NCI-H526 treated with DMSO at 0.1 percent for 48 hours (cell line): ENCODE measurements at regions not wholly inside any gene's neighbourhood (a gene's known extent, or its start where the extent isn't known, plus 50 kb on each side); places are given as distances from the start of the nearest gene placed in this dataset.
"Not testable (repeated sequence)": the region's sequence is repeated elsewhere in the genome, so short reads cannot be mapped to it uniquely, and the experiment has no call there.

Experiments used
- DNase-seq: peaks from one replicate; lab custom pipeline; 2025; lab: John Stamatoyannopoulos, UW

DNA sequence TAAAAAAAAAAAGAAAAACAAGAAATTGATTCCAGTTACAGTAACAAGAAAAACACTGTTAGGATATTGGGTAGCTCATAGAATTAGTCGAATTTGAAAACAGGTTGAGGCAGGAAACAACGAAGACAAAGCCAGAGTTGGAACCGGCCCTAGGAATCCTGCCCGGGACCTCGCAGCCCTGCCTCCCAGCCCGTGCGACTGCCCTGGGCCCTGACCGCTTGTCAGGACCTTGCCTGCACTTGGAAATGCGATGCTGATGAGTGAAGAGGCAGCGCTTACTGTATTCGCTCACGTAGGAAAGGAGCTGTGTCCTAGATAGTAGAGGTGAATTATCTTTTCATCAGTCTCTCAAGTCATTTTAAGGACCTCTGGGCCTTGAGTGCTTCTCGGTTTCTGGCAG lies 611.7 kb upstream of the FAT1 start:
- DNase-seq, result no peak

DNA sequence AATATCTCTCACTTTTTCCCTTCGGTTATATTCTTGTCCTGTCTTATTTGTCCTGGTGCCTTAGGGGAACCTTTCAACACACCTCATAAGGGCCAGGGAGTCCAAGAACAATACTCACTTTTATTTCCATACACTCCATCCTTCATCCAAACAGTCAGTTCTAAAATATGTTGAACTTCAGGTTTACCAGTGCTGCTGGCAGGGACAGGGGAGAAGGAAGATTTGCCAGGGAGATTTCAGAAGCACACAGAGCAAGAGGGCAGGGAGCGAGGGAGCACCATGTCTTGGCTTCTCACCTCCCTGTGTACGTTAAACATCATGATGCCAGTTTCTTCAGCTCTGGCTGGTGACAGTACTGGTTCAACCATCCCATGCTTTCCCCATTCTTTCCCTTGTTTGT lies 631.1 kb upstream of the FAT1 start:
- DNase-seq, result no peak

GRCh38 chr4:187357045-187357643 lies 633.5 kb upstream of the FAT1 start:
- DNase-seq, result no peak

DNA sequence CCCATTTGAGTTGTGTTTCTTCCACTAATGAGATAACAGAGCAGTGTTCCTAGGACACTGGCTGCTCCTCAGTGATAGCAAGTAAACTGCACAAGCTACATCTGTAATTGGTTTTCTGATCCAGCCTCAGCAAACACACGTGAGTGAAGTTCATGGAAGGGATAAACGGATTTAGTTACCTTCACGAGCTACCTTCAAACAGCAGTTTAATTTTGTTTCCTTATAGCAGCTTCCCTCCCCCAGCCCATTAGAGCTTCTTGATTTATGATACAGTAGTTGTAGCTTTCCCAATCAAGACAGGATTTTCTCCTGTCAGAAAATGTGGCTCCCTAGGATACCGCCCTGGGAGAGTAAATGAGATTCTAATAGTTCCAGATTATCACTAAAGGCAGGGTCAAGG lies 634.2 kb upstream of the FAT1 start:
- no peak for DNase-seq

DNA sequence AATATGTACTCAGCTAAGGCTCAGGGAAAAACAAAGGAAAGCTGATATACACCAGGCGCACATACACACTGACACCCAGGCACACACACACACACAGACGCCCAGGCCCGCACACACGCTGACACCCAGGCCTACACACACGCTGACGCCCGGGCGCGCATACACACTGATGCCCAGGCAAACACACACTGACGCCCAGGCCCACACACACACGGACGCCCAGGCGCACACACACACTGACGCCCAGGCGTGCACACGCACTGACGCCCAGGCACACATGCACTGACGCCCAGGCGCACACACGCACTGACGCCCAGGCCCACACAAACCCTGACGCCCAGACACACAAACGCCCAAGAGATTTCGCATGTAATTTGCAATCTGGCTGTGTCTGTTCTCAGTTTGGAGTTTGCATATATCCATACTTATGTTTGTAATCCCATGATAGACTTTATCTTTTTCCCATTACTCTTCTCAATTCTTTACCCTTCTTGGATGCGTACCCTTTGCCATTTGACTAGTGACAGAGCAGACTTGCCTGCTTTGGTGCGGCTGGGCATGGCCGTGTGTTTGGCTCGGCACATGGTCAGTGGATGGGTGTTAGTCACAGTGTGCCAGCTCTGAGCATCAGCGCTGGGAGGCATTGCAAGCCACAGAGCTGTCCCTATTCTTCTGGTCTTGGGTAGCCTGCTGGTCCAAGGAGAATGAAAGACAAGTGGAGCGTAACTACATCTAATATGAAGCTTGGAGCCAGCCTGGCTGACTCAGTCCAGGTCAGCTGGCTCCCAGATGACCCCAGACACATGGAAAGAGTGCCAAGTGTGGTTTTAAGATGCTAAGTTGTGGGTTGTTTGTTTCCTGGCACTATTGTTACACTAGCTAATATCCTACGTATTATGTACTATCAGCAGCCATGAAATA lies 632.4 kb upstream of the ZFP42 start:
- DNase-seq, result no peak

GRCh38 chr4:187364401-187364800 lies 631.2 kb upstream of the ZFP42 start:
- DNase-seq, result no peak

GRCh38 chr4:187364851-187365250 lies 630.7 kb upstream of the ZFP42 start:
- no peak for DNase-seq

- DNase-seq, result no peak
These were observed 629.0 kb upstream of the ZFP42 start for GRCh38 chr4:187366530-187366929.

GRCh38 chr4:187370918-187371317 lies 624.7 kb upstream of the ZFP42 start:
- no peak for DNase-seq

DNA sequence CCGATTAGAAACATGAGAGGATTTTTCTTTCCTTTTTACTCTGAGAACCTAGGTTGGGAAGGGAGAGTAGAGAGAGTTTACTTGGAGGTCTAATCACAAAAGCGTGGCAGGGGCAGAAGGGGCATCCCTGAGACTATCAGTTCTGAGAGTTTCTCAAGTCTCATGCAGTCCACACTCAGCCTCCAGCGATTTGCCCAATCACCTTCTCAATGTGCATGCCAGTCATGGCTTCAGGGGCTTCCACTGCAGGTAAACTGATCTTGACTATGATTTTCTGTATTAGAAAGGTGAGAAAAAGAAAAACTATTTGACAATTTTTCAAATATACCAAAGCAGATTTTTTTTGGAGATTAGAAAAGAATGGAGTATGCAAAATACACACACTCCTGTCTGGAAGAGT lies 617.1 kb upstream of the ZFP42 start:
- no peak for DNase-seq

- no peak for DNase-seq
These were observed 615.4 kb upstream of the ZFP42 start for GRCh38 chr4:187380181-187380581.

DNA sequence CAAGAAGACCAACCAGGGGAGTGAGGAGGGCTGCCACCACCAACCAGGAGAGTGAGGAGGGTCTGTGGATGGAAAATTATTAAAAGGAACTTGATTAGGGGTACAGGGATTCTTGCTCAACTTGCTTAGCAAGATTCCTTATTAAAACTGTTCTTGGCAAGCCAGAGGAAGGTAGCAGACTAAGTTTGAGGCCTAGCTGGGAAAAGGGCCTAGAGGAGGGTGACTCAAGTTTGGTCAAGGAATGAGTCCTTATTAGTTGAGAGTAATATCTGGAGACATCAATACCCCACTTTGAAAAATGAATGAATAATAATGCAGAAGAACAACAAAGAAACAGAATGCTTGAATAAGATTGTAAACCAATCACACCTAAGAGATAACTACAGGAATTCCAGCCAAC lies 612.4 kb upstream of the ZFP42 start:
- no peak for DNase-seq

- no peak for DNase-seq
These were observed 607.8 kb upstream of the ZFP42 start for GRCh38 chr4:187387739-187388138.

- no peak for DNase-seq
These were observed 606.2 kb upstream of the ZFP42 start for GRCh38 chr4:187389420-187389819.

GRCh38 chr4:187390646-187391045 lies 604.9 kb upstream of the ZFP42 start:
- DNase-seq, result no peak

- DNase-seq, result no peak
These were observed 601.8 kb upstream of the ZFP42 start for GRCh38 chr4:187393531-187394344.

DNA sequence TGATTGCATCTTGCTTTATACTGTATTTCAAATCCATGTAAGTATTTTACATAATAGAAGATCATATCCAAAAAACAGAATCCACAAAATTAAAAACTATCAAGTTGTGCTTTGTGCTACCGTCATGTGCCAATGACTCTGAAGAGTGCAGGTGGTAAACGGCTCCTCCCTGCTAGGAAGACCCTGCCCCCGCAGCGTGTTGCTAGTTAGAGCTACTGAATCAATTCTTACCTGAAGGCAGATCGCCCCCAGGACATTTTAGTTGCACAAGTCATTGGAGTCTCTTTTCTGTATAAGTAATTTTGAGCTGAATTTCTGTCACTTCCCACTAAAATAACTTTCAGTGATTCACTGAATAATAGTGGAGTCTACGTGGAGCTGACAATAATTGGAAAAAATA lies 599.5 kb upstream of the ZFP42 start:
- no peak for DNase-seq

DNA sequence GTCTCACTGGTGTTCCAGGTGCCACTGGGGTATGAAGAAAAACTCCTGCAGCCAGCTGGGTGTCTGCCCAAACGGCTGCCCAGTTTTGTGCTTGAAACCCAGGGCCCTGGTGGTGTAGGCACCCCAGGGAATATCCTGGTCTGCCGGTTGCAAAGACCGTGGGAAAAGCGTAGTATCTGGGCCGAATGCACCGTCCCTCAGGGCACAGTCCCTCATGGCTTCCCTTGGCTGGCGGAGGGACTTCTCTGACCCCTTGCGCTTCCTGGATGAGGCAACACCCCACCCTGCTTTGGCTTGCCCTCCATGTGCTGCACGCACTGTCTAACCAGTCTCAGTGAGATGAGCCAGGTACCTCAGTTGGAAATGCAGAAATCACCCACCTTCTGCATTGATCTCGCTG lies 587.1 kb upstream of the ZFP42 start:
- not testable (repeated sequence) for DNase-seq

DNA sequence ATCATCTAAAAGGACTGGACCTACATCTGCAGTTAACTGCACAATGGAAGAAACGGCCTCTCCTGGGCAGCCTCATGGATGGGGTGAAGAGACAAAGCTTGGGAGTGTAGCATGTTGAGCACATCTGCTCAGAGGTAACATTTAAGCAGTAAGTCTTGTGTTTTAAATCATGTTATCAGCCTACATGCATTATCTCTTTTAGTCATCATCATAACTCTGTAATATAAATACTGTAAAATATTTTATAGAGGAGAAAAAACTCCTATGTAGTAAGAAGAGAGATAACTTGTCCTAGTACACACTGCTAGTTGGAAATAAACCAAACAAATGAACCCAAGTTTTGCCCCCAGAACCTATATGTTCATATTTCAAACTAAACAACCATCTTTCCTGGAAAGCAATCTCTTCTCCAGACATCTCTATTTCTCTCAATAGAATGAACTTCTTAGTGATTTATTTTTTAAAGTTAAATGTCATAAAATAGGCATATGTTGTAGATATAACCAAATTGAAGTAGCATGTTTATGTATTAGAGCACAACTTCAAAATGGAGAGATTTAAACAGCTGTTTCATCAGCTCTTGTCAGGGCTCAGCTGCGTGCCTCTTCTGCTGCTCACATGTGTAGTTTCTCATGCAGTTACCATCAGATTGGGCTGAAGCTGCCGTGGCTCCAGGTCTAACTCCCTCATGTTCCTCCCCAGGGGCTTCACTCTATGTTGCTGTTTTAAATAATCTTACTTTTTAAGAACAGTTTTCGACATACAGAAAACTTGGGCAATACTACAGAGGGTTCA lies 581.8 kb upstream of the ZFP42 start:
- no peak for DNase-seq

GRCh38 chr4:187414716-187415115 lies 580.9 kb upstream of the ZFP42 start:
- DNase-seq, result no peak

DNA sequence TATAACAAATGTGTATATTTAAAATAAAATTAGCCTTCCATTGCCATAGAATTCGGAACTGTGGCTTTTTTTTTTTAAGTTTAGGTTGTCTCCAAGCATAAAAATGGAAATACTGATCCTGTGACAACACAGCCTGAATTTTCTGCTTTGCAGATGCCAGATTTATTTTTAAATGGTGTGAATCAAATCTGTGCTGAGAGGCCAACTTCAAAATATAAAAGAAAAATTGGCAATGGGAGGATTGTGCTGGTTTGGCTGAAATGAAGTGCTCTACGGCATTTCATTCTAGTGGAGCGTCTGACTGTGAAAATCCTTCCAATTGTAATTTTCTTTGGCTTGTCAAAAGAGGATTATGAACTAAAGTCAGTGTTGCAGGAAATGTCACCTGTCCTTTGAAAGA lies 580.3 kb upstream of the ZFP42 start:
- no peak for DNase-seq

- no peak for DNase-seq
These were observed 579.4 kb upstream of the ZFP42 start for GRCh38 chr4:187416216-187416615.
